ENCODE measurements at regions not wholly inside any gene's neighbourhood (a gene's known extent, or its start where the extent isn't known, plus 50 kb on each side); places are given as distances from the start of the nearest gene placed in this dataset.
"Not testable (repeated sequence)": the region's sequence is repeated elsewhere in the genome, so short reads cannot be mapped to it uniquely, and the experiment has no call there.

DNA sequence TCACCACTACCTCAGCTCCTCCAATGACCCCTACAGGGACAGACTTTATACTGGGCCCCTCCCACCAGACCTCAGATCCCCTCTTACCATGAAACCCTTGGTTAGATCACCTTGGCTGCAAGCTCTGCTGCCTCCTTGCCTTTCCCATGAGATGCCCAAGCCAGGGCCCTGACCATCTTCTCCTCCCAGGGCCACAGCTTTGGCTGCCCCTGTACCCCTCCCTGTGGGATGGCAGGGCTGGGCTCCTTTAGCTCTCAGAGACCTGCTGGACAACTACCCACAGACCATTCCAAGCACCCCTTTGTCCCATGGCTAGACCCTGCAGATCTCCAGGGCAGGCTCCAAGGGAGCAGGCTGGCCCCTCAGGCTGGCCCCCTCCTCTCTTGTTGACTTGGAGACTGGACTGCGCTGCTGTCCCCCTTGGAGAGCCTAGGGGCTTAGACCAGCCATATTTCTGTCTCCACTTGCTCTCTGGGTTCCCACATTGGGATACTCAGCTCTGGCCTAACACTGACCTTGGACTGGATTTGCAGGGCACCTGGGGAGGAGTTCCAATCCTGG is 1692.7 kb downstream of the TP53TG3F start:
- TF ChIP-seq, protein P1, sequence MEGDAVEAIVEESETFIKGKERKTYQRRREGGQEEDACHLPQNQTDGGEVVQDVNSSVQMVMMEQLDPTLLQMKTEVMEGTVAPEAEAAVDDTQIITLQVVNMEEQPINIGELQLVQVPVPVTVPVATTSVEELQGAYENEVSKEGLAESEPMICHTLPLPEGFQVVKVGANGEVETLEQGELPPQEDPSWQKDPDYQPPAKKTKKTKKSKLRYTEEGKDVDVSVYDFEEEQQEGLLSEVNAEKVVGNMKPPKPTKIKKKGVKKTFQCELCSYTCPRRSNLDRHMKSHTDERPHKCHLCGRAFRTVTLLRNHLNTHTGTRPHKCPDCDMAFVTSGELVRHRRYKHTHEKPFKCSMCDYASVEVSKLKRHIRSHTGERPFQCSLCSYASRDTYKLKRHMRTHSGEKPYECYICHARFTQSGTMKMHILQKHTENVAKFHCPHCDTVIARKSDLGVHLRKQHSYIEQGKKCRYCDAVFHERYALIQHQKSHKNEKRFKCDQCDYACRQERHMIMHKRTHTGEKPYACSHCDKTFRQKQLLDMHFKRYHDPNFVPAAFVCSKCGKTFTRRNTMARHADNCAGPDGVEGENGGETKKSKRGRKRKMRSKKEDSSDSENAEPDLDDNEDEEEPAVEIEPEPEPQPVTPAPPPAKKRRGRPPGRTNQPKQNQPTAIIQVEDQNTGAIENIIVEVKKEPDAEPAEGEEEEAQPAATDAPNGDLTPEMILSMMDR (IDR thresholded peaks at IDR 0.05), result no peak
- Histone ChIP-seq H3K27me3 (replicated peaks; ENCODE audit: insufficient read depth) (no peaks in the 10 kb centered on the region), H3K4me1 (ENCODE audit: control insufficient read depth in 1 of 2, low read depth in 2 of 2) (no peaks in the 10 kb centered on the region), H3K4me3 (no peak overlapping the region), H3K36me3 (no peaks in the 10 kb centered on the region), H3K27ac (no peak overlapping the region), H3K9me3 (no peaks in the 10 kb centered on the region)
- ATAC-seq (ENCODE audit: insufficient number of reproducible peaks, low FRiP score, low read depth) (no peak), DNase-seq (ENCODE audit: low spot score) (no peak)

DNA sequence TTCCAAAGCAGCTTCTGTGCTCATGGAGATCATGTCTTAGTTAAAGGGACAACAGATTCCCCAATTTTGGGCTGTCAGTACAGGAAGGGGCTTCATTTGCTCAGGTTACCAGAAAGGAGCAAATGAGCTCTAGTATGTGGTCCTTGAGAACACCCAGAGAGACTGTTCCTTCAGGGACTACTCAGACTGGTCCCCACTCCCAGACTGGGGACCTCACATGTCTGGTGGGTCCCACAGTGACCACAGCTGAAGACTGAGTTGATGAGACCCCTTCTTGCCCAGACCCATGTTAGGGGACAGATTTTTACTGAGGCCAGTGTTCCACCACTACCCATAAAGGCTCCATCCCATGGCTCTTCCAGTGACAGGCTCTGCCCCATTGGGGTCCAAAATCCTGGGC is 1695.2 kb downstream of the TP53TG3F start:
- no peaks in the 10 kb centered on the region for H3K36me3 ChIP-seq
- no peaks in the 10 kb centered on the region for H3K27me3 ChIP-seq (replicated peaks; ENCODE audit: insufficient read depth)
- H3K4me1 ChIP-seq (ENCODE audit: control insufficient read depth in 1 of 2, low read depth in 2 of 2), result no peaks in the 10 kb centered on the region
- H3K4me3 ChIP-seq, result no peak overlapping the region
- TF ChIP-seq, protein P1 (IDR thresholded peaks at IDR 0.05), result no peak
- ATAC-seq (ENCODE audit: insufficient number of reproducible peaks, low FRiP score, low read depth) (no peak), DNase-seq (ENCODE audit: low spot score) (no peak)
- H3K9me3 ChIP-seq, result no peaks in the 10 kb centered on the region
- H3K27ac ChIP-seq, result no peak overlapping the region

DNA sequence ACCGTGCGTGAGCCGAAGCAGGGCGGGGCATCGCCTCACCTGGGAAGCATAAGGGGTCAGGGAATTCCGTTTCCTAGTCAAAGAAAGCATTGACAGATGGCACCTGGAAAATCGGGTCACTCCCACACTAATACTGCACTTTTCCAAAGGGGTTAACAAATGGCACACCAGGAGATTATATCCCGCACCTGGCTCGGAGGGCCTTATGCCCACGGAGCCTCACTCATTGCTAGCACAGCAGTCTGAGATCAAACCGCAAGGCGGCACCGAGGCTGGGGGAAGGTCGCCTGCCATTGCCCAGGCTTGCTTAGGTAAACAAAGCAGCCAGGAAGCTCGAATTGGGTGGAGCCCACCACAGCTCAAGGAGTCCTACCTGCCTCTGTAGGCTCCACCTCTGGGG is 1698.1 kb downstream of the TP53TG3F start:
- not testable (repeated sequence) for ATAC-seq (ENCODE audit: insufficient number of reproducible peaks, low FRiP score, low read depth); DNase-seq (ENCODE audit: low spot score); H3K27ac ChIP-seq; H3K4me1 ChIP-seq (ENCODE audit: control insufficient read depth in 1 of 2, low read depth in 2 of 2); H3K9me3 ChIP-seq; H3K36me3 ChIP-seq; H3K4me3 ChIP-seq; H3K27me3 ChIP-seq (replicated peaks; ENCODE audit: insufficient read depth)

DNA sequence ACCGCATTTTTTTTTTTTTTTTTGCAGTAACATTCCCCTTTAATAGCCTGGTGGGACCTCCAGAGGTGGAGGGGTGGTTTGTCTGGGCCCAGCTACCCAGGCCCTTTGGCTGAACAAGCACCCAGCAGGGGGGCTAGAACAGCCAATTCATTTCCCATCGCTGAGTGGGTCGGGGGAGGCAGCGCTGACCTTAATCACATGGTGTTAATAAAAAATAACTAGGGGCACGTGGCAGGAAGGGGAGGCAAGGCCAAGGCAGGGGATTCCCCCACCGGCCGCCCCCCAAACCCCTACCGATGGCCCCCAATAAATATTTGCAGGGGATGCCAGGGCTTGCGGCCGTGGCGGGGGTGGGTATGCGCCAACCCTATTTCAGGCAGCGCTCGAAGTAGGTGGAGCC is 1709.9 kb downstream of the TP53TG3F start:
- not testable (repeated sequence) for H3K36me3 ChIP-seq; H3K4me3 ChIP-seq; ATAC-seq (ENCODE audit: insufficient number of reproducible peaks, low FRiP score, low read depth); H3K9me3 ChIP-seq; H3K4me1 ChIP-seq (ENCODE audit: control insufficient read depth in 1 of 2, low read depth in 2 of 2); H3K27me3 ChIP-seq (replicated peaks; ENCODE audit: insufficient read depth); H3K27ac ChIP-seq; DNase-seq (ENCODE audit: low spot score)

DNA sequence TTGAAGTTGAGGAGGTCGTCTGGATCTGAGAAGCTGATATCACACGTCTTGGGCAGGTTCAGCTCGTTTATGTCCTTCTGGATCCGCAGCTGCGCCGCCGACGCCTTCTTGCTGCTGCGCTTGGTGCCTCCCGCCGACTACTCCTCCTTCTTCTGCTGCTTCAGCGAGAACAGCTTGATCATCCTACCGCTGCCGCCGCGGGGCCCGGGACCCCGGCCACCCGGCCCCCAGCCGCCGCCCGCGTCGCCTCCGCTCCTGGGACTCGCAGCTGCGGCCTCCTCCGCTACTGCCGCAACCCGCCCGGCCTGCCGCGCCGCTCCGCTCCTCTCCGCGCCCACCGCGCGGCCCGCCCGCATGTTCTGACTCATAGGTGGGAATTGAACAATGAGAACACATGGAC is 1710.6 kb downstream of the TP53TG3F start:
- H3K4me3 ChIP-seq; H3K27ac ChIP-seq; H3K9me3 ChIP-seq; H3K27me3 ChIP-seq (replicated peaks; ENCODE audit: insufficient read depth); DNase-seq (ENCODE audit: low spot score); H3K36me3 ChIP-seq; H3K4me1 ChIP-seq (ENCODE audit: control insufficient read depth in 1 of 2, low read depth in 2 of 2); ATAC-seq (ENCODE audit: insufficient number of reproducible peaks, low FRiP score, low read depth): not testable (repeated sequence)

DNA sequence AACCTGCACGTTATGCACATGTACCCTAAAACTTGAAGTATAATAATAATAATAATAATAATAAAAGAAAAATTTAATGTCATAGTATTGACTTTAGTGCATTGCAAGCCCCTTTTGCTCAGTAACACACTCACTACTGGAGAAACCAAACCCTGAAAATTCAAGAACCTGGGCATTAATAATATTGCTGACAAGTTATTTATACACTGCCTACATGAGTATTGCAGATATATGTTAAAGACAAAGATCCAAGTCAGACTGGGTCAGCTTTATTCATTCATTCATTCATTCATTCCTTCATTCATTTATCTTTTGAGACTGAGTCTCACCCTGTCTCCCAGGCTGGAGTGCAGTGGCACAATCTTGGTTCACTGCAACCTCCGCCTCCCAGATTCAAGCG is 1711.2 kb downstream of the TP53TG3F start:
- H3K27me3 ChIP-seq (replicated peaks; ENCODE audit: insufficient read depth), result no peaks in the 10 kb centered on the region
- H3K36me3 ChIP-seq, result no peaks in the 10 kb centered on the region
- no peak for ATAC-seq (ENCODE audit: insufficient number of reproducible peaks, low FRiP score, low read depth)
- H3K4me3 ChIP-seq, result no peak overlapping the region
- no peak overlapping the region for H3K27ac ChIP-seq
- DNase-seq (ENCODE audit: low spot score), result no peak
- TF ChIP-seq, protein P1 (IDR thresholded peaks at IDR 0.05), result no peak
- no peaks in the 10 kb centered on the region for H3K9me3 ChIP-seq
- H3K4me1 ChIP-seq (ENCODE audit: control insufficient read depth in 1 of 2, low read depth in 2 of 2), result no peaks in the 10 kb centered on the region

DNA sequence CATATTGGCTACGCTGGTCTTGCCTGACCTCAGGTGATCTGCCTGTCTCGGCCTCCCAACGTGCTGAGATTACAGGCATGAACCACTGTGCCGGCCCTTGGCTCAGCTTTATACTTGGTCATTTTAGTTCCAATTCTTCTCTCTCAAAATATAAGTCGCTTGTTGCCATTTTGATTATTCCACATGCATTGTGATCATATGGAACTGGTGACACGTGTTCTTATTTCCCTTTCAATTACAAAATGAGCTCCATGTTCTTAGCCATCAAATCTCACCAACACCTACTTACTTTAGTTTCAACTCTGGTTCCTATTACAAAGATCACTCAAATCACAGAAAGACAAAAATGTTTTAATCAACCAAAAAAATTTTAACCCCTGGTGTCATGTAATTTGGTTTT is 1711.7 kb downstream of the TP53TG3F start:
- H3K4me1 ChIP-seq (ENCODE audit: control insufficient read depth in 1 of 2, low read depth in 2 of 2), result no peaks in the 10 kb centered on the region
- ATAC-seq (ENCODE audit: insufficient number of reproducible peaks, low FRiP score, low read depth), result no peak
- H3K36me3 ChIP-seq, result no peaks in the 10 kb centered on the region
- H3K4me3 ChIP-seq, result no peak overlapping the region
- H3K27ac ChIP-seq, result no peak overlapping the region
- no peak for DNase-seq (ENCODE audit: low spot score)
- H3K27me3 ChIP-seq (replicated peaks; ENCODE audit: insufficient read depth), result no peaks in the 10 kb centered on the region
- TF ChIP-seq, protein P1 (IDR thresholded peaks at IDR 0.05), result no peak
- H3K9me3 ChIP-seq, result no peaks in the 10 kb centered on the region

Measured in thoracic aorta (tissue), 2 donors.